K562 (cell line): ENCODE measurements at regions not wholly inside any gene's neighbourhood (a gene's known extent, or its start where the extent isn't known, plus 50 kb on each side); places are given as distances from the start of the nearest gene placed in this dataset.

ENCODE experiments used
- ATAC-seq: fragments of 200-7000 bp; cut with Tn5 transposase; 3 replicates; pipeline ENCODE4 v1.9.1; 2020; ENCODE audit warnings: moderate library complexity
- BruUV-seq: library from RNA; stranded (reverse); fragments of 400-500 nt; replicated peaks from 2 replicates; lab custom pipeline; 2021; lab: Mats Ljungman, UMichigan
- CTCF ChIA-PET: fragments of 300-600 bp; formaldehyde crosslinking; extraction: SDS; loops from one replicate; lab custom pipeline; 2021; ENCODE audit warnings: low intra/inter-chr PET ratio; lab: Yijun Ruan, JAX
- POLR2A ChIA-PET: fragments of 300-600, 350-650 bp; sonication (Branson Sonifier 250); formaldehyde crosslinking; extraction: SDS; loops from one replicate; lab custom pipeline; 2021; ENCODE audit warnings: antibody characterized with exemption, inconsistent platforms; lab: Yijun Ruan, JAX
- DNase-seq, 4 experiments: peaks; one replicate each; pipeline versions ENCODE4 v3.0.0 to v3.0.0-alpha.2; 2011 to 2018; ENCODE audit warnings: low spot score in 3 of 4, mixed read lengths in 3 of 4; ENCODE audit errors: extremely low read depth in 1 of 4
- FAIRE-seq: peaks from 2 replicates; lab custom pipeline; 2011; peaks lifted over from hg19 to GRCh38; lab: Jason Lieb, UNC
- H2AFZ ChIP-seq: 2 replicates; pipeline ENCODE4 v1.6.0; 2011; ENCODE audit warnings: low read depth, low read length, control low read depth, inconsistent platforms
- H3K27ac ChIP-seq: fragments of 200-600 bp; 3 replicates; pipeline ENCODE4 v1.8.0; 2011; ENCODE audit warnings: low read depth, mild to moderate bottlenecking, control low read depth, inconsistent platforms, low read length, moderate library complexity, mixed read lengths; ENCODE audit errors: extremely low read depth
- H3K27me3 ChIP-seq, 2 experiments: fragments of 300-600 bp in 1 of 2; 2 replicates in 1 of 2; 3 replicates in 1 of 2; pipeline versions ENCODE4 v1.6.0 to v1.8.0; 2011; ENCODE audit warnings: inconsistent platforms in 2 of 2, low read length in 2 of 2, mild to moderate bottlenecking in 1 of 2, mixed read lengths in 1 of 2, moderate library complexity in 1 of 2; ENCODE audit not compliant: control insufficient read depth in 2 of 2, insufficient read depth in 2 of 2
- H3K36me3 ChIP-seq: fragments of 300-600 bp; 3 replicates; pipeline ENCODE4 v1.8.0; 2011; ENCODE audit warnings: mild to moderate bottlenecking, low read length, inconsistent platforms; ENCODE audit not compliant: control insufficient read depth, insufficient read depth
- H3K4me1 ChIP-seq, 2 experiments: fragments of 200-600 bp in 1 of 2; replicated peaks in 1 of 2; 2 replicates in 1 of 2; 3 replicates in 1 of 2; pipeline versions ENCODE4 v1.5.1 to v1.8.0; 2011; ENCODE audit warnings: inconsistent platforms in 2 of 2, low read length in 2 of 2, mild to moderate bottlenecking in 1 of 2, mixed read lengths in 1 of 2, moderate library complexity in 1 of 2; ENCODE audit not compliant: control insufficient read depth in 2 of 2, insufficient read depth in 2 of 2
- H3K4me2 ChIP-seq: 2 replicates; pipeline ENCODE4 v1.6.1; 2011; ENCODE audit warnings: low read length, control low read depth, inconsistent platforms, mixed read lengths; ENCODE audit not compliant: insufficient read depth
- H3K4me3 ChIP-seq: fragments of 200-600 bp; sonication (generic), shearing (Covaris generic); 2 replicates; pipeline ENCODE4 v1.5.1; 2016; ENCODE audit warnings: control low read depth, inconsistent platforms
- H3K79me2 ChIP-seq: fragments of 200-600 bp; 3 replicates; pipeline ENCODE4 v1.8.0; 2011; ENCODE audit warnings: low read length, inconsistent platforms; ENCODE audit not compliant: control insufficient read depth, insufficient read depth
- H3K9ac ChIP-seq, 2 experiments: 2 replicates each; pipeline versions ENCODE4 v1.6.0 to v1.6.1; 2011; ENCODE audit warnings: low read depth in 2 of 2, low read length in 2 of 2, control low read depth in 1 of 2, inconsistent platforms in 1 of 2, mild to moderate bottlenecking in 1 of 2, mixed read lengths in 1 of 2; ENCODE audit not compliant: insufficient read depth in 1 of 2
- H3K9me1 ChIP-seq: one replicate; pipeline ENCODE4 v1.6.0; 2011; ENCODE audit warnings: inconsistent platforms, mild to moderate bottlenecking, low read length, moderate library complexity; ENCODE audit not compliant: control insufficient read depth, insufficient read depth
- H3K9me3 ChIP-seq: replicated peaks from 2 replicates; pipeline ENCODE4 v1.5.1; 2011; ENCODE audit warnings: low read depth, low read length, inconsistent platforms; ENCODE audit not compliant: control insufficient read depth, insufficient read depth
- H4K20me1 ChIP-seq: replicated peaks from 2 replicates; pipeline ENCODE4 v1.6.1; 2011; ENCODE audit warnings: low read length, inconsistent platforms, mixed read lengths; ENCODE audit not compliant: control insufficient read depth, insufficient read depth
- ATF4 ChIP-seq: fragments of 450-650 bp; formaldehyde crosslinking; IDR thresholded peaks from 2 replicates; pipeline ENCODE4 v1.4.0; 2022; ENCODE audit warnings: mild to moderate bottlenecking, moderate library complexity
- ATF6 ChIP-seq: sonication (generic); formaldehyde crosslinking; IDR thresholded peaks from 2 replicates; pipeline ENCODE4 v1.4.0; 2020; ENCODE audit warnings: mild to moderate bottlenecking, missing genetic modification reagents
- CGGBP1 ChIP-seq: fragments of 250-450 bp; sonication (Bioruptor Pico); IDR thresholded peaks from 2 replicates; pipeline ENCODE4 v1.9.0; 2021; ENCODE audit warnings: mild to moderate bottlenecking
- MGA ChIP-seq: fragments of 450-650 bp; IDR thresholded peaks from 2 replicates; pipeline ENCODE4 v1.6.1; 2016; ENCODE audit warnings: mild to moderate bottlenecking, moderate library complexity
- WGBS: fragments of 100-300 bp; shearing (Covaris generic); methylation state at CpG from one replicate; pipeline ENCODE4 v1.1.6; 2016; ENCODE audit warnings: low coverage, mixed read lengths; ENCODE audit not compliant: insufficient coverage; ENCODE audit errors: missing lambda C conversion rate; 5-methylcytosine and 5-hydroxymethylcytosine counted together
- in situ Hi-C: fragments of 300-500 bp; cut with MboI; formaldehyde crosslinking; loops from 4 replicates; pipeline ENCODE4 v1.15.0; 2018; ENCODE audit warnings: inconsistent platforms, mixed read lengths
- intact Hi-C: fragments of 100-400 bp; cut with micrococcal nuclease; formaldehyde crosslinking; loops from 2 replicates; pipeline ENCODE4 v1.14.2; 2022

GRCh38 chr9:129414377-129414992, 206.4 kb downstream of the C9orf50 start:
- Histone ChIP-seq H3K9me3 (peaks cover 2% of the 10 kb centered on the region; the same call in 1 of the 2 replicates), H4K20me1 (no peaks in the 10 kb centered on the region), H3K4me1 (peaks cover 39 to 50% of the 10 kb centered on the region in 2 experiments), H2AFZ (peak overlapping the region; percentile 74), H3K36me3 (no peaks in the 10 kb centered on the region), H3K27ac (peak overlapping the region; percentile 99), H3K27me3 (no peaks in the 10 kb centered on the region), H3K9ac (peak overlapping the region; percentile 98 to 99), H3K4me2 (peak overlapping the region; percentile 84), H3K79me2 (peaks cover 2% of the 10 kb centered on the region; the same call in 1 of the 3 replicates), H3K9me1 (no peaks in the 10 kb centered on the region), H3K4me3 (peak overlapping the region; percentile 44)
- WGBS, result 15% methylated on average over 26 of the region's 31 CpGs
- FAIRE-seq (peak; percentile 62), ATAC-seq (peak; percentile 54), DNase-seq (peak in 3 of 4 experiments; percentile 38 to 51 (median 40))
- in situ Hi-C loops, result loop anchor here (10.0 kb wide), 1 partner anchor 240 kb away; the partner anchor contains the start of gene IER5L
- no TSS peak for BruUV-seq
- POLR2A ChIA-PET, result interaction anchor here (0.6 to 0.7 kb wide), 2 partner anchors 13 to 14 kb away, joined by 3 read pairs; no protein-coding TSS in a partner anchor
- intact Hi-C loops, result loop anchor here (5.0 kb wide), 1 partner anchor 68 kb away; no protein-coding TSS in a partner anchor
- CTCF ChIA-PET, result no interaction called here
- TF ChIP-seq ATF4 (CRISPR knock-in tag), result 0 out of 2 replicates have a peak, but pooled peaks have one; percentile 1
- peak; percentile 77; the same call in 1 of the 2 replicates for TF ChIP-seq MGA
- no peak for TF ChIP-seq CGGBP1 (CRISPR knock-in tag)
- 0 out of 2 replicates have a peak, but pooled peaks have one; percentile 41 for TF ChIP-seq ATF6 (CRISPR knock-in tag)
